Ramos (cell line): ENCODE measurements at regions not wholly inside any gene's neighbourhood (a gene's known extent, or its start where the extent isn't known, plus 50 kb on each side); places are given as distances from the start of the nearest gene placed in this dataset.
"Not testable (repeated sequence)": the region's sequence is repeated elsewhere in the genome, so short reads cannot be mapped to it uniquely, and the experiment has no call there.

Source experiments
- in situ Hi-C: fragments of 300-500 bp; cut with MboI; formaldehyde crosslinking; loops from one replicate; pipeline ENCODE4 v1.14.3; 2022; ENCODE audit warnings: low sequenced_read_pairs; ENCODE audit not compliant: unreplicated experiment

DNA sequence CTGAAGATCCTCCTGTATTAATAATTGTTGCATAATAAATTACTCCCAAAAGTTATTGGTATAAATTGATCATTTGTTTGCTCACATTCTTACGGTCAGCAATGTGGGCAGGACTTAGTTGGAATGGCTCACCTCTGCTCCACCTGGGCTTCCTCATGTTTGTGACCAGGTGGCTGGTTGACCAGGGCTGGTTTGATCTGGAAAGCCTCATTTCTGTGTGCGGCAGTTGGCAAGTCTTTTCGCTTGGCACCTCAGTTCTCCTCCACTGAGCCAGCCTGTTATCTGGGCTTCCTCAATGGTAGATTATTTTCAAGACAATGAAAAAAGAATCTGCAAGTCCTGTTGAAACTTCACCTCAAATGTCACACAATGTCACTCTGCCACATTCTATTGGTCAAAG is 301.1 kb downstream of the TBL1XR1 start:
- in situ Hi-C loops: no loop called here

DNA sequence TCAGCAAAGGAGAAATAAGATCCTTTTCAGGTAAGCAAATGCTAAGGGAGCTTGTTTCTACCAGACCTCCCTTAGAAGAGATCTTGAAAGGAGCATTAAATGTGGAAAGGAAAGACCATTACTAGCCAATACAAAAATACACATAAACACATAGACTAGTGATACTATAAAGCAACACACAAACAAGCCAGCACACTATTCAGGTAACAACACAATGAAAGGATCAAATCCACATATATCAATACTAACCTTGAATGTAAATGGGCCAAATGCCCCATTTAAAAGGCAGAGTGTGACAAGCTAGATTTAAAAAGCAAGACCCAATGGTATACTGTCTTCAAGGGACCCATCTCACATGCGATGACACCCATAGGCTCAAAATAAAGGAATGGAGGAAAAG is 317.6 kb downstream of the TBL1XR1 start:
- in situ Hi-C loops: no loop called here

DNA sequence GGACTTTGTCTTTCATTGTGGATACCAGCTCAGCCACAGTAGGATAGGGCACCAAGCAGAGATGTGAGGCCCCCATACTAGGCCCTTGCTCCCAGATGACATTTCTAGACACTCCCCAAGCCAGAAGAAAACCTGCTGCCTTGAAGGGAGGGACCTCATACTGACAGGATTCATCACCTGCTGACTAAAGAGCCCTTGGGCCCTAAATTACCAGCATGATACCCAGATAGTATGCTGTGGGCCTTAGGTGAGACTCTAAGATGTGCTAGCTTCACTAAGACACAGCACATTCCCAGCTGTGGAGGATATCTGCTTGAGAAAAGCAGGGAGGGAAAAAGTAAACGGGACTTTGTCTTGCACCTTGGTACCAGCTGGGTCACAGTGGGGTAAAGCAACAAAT is 324.0 kb downstream of the TBL1XR1 start:
- in situ Hi-C loops: no loop called here

DNA sequence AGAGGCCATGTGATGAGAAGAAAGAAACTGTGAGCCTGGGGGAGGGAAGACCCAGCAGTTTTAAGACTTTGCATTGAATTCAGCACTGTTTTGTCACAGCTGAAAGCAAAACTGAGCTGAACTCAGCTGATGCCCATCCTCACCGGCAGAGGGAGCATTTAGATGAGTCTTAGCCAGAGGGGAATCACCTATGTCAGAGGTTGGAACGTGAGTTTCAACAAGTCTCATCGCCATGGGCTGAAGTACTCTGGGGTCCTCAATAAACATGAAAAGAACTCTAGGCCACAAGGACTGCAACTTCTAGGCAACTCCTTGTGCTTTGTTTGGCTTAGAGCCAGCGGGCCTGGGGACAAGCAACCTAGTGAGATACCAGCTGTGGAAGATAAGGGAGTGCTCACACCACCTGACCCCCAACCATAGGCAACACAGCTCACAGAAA is 324.5 kb downstream of the TBL1XR1 start:
- in situ Hi-C loops: no loop called here

DNA sequence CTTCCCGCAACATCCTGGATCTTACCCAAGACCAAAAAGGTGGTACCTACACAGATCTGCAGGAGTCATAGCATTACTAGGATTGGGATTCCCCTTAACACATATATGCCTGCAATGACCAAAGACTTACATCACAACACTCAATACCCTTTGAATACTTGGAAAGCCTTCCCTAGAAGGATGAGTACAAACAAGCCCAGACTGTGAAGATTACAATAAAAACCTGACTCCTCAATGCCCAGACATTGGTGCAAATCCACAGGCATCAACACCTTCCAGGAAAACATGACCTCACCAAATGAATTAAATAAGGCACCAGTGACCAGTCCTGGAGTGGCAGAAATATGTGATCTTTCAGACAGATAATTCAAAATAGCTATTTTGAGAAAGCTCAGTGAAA is 326.8 kb downstream of the TBL1XR1 start:
- in situ Hi-C loops: no loop called here

DNA sequence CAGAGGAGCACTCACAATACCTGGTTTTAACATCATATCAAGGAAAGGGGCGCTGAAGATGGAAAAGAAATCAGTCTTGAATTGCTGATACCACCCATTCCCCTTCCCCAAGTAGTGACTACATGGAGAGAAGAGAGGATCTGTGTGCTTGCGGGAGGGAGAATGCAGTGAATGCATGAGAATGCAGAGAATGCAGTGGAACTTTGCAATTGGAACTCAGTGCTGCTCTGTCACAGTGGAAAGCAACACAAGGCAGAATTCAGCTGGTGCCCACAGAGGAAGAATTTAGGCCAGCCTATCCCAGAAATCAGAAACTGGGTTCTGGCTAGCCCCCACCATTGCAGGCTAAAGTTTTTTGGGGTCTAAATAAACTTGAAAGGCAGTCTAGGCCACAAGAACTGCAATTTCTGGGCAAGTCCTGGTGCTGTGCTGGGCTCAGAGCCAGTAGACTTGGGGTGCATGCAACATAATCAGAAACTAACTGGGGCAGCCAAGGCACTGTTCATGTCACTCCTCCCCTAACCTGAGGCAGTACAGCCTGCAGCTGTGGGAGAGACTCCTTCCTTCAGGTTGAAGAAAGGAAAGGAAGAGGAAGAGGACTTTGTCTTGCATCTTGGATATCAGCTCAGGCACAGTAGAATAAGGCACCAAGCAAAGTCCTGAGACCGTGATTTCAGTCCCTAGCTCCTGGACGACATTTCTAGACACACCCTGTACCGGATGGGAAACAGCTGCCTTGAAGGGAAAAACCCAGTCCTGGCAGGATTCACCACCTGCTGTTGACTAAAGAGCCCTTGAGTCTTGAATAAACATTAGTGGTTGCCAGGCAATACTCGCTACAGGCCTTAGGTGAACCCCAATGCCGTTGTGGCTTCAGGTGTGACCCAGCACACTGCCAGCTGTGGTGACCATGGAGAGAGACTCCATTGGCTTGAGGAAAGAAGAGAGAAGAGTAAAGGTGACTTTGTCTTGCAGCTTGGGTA is 329.3 kb downstream of the TBL1XR1 start:
- in situ Hi-C loops: no loop called here

DNA sequence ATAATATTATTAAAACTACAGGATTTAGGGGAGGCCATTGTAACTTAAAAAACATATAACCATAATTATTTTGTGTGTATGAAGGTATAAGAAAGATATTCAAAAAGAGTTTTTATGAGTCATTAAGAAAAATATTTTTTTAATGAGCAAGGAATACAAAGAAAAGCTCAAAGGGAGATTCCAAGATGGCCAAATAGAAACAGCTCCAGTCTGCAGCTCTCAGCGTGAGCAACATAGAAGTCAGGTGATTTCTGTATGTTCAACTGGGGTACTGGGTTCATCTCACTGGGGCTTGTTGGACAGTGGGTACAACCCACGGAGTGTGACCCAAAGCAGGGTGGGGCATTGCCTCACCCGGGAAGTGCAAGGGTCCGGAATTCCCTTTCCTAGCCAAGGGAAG is 336.1 kb downstream of the TBL1XR1 start:
- in situ Hi-C loops: no loop called here

DNA sequence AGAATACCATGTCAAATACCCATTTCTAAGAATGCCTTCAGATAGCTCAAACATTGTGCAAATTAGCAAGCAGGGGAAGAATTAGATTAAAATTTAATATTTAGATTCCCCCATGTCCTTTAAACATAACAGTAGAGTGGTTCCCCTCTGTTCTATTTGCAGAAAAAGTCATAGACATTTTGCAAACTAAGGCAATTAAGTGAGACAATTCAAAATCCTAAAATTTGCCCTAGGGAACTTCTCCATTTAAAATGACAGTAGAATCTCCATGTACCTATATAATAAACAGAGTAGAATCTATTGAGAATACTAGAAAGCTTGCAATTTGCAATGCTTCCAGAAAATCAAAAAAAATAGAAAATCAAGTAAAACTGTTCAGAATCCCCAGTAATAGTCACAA is 340.6 kb downstream of the TBL1XR1 start:
- in situ Hi-C loops: no loop called here

DNA sequence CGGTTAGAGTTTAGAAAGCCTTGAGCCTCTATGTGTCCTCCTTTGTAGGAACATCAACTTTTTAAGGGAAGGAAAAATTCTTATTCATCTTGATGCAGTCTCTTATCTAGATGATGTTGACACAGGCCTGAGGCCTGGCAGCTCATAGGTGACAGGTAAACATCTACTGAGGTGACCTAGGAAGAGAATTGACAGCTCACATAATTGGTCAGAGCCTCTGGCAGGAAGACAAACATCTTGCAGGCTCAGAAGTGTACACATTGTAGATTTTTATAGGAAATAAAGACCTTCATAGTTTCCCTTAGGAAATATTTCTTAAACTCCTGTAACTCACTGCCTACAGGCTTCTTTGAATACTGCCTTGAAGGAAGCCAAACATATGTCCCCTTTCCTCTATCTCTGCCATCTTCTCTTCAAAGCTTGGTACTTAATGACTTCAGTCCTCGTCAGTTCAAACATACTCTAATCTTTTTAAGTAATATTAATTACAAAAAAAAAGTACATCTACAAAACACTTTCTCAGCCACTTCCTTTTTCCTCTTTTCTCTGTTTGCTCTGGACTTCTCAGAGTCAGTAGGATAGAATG is 341.3 kb downstream of the TBL1XR1 start:
- in situ Hi-C loops: no loop called here

DNA sequence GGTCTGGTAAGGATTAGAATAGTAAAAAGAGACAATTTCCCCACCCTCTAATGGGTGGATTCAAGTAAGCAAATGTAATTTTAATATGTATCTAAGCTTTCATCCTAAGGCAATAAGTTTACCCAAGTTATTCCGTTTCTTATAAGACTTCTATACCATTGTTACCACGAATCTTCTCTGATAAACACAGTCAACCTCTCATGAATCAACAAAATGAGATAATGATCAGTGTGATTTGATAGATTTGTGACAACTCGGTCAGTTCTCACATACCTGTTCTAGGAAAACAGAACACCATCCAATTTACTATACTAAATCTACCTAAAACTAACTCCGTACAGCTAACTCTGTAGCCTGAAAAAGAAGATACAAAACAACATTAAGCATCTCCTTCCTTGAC is 342.1 kb downstream of the TBL1XR1 start:
- in situ Hi-C loops: no loop called here

DNA sequence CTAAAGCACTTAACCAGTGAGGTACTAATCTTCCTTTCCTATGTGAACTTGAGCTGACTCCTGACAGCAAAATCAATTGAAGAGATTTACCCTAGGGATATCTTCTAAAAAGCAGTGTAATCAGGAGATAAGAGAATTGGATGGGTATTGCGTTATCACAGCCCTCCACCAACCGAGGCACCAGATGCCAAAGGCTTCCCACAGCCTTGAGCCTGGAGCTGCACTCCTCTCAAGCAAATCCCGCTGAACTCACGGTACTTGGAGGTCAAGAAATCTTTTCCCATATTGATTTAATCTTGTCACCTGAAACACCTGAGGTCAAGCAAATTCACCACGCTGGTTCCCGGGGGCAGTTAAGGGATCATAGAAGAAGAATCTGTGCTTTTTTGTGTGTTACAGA is 346.8 kb downstream of the TBL1XR1 start:
- in situ Hi-C loops: no loop called here

DNA sequence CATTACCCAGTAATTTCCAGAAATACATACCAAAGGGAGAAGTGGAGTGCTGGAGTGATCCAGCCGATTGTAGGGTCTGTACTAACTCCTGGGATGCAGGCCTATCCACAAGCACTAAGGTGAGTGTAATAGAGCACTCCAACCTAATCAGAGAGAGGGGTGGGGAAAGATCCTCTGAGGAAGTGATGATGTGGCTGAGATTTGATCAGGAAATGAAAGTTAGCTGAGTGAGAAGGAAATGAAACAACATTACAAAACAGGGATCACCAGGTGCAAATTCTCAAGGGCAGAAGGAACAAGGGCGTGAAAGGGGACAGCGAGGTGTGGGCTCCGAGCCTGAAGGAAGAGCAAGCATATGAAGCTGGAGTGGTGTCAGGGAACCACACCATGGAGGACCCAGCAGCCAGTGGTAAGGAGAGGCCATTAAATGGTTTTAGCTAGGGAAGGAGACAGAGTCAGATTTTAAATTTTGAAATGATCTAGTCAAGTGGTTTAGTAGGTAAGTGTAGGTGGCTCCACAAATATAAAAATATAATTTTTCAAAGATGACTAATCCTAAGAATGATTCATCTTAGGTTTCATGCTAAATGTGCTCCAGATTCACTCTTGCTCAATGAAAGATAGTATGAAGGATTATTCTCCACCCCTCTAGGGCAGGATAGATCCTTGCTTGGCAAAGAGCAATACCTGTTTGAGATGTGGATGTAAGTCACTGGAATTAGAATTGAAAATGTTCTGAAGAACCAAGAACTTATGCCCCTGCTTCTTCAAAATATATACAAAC is 348.7 kb downstream of the TBL1XR1 start:
- in situ Hi-C loops: no loop called here

DNA sequence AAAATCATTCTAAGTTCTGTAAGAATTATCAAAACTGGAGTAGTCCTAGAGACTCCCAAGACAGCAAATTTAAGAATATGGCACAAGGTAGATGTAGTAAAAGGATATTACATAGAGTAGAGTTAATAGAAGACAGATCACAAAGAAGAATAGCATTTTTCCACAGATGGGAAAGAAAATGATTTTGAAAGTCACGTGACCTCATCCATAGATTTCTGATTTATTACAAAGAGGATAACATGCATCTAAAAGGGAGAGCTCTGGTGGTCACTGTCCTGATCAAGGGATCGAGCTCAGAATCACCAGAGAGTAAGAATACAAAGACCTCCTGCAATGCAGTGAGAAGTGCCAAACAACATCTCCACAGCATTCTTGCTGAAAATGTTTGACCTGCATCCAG is 354.4 kb downstream of the TBL1XR1 start:
- in situ Hi-C loops: no loop called here

DNA sequence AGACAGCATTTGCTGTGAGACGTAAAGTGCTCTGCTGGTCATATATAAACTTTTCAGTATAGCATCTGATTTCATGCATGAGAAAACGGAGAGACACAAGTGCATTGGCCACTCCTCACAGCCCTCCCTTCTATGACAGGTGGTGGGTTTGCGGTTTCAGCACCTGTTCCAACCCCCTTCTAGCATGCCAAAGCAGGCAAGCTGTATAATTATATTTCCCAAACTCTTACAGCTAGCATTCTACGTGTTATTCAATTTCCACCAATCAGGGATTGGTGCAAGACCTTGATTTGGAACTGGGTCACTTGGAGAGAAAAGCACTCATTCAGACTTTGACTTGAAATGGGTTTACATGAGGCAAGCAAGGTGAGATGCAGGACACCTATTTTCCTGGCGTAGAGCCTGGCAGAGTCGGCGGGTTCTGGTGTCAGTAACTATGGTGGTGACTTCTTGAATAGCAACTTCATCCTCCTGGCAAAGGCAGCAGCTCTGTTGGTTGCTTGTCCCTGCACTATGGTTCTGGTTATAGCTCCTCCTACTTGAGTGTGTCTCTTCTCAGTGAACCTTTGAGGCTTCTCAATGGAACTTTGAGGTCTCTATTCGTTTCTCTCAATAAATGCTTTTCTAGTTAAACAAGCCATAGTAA is 356.5 kb downstream of the TBL1XR1 start:
- in situ Hi-C loops: no loop called here

DNA sequence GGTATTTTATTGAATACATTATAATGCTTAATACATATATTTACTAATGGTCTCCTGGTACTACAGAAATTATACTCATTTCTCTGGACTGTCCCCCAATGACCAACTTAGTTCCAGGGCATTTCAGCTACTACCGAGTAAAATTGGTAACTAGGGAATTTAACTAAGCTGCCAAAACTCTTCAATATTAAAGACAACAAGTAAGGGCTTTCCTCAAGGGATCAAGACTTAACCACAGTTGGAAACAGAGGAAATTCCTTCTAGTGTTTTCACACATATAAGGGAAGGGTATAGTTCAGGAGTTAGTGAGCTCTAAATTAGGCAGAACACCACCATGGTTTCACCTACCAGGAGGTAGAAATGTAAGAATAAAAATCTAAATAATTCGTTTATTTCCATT is 357.4 kb downstream of the TBL1XR1 start:
- in situ Hi-C loops: no loop called here

DNA sequence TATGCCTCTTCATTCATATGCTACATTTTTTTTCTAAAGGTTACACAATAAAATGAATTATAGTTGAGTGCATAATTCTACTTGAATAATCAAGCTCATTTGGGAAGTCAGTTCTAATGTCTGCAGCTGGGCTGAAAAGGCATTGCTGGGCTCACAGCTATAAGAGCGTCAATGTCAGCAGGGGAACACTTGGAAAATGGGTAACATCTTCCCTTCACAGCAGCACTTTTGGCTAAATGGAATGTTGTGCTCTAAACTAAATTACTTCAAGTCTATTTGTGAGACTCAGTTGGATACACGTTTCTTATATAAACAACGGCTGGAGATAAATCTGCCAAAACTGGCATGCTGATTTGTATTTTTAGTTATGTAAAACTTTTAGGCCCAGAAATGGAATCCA is 357.8 kb downstream of the TBL1XR1 start:
- in situ Hi-C loops: no loop called here

DNA sequence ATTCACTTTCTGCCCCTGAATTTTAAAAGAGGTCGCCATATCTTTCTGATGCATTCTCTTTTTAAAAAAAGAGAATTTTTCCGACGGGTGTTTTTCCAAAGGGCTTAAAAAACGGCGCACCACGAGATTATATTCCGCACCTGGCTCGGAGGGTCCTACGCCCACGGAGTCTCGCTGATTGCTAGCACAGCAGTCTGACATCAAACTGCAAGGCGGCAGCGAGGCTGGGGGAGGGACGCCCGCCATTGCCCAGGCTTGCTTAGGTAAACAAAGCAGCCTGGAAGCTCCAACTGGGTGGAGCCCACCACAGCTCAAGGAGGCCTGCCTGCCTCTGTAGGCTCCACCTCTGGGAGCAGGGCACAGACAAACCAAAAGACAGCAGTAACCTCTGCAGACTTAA is 370.0 kb downstream of the TBL1XR1 start:
- in situ Hi-C loops: not testable (repeated sequence)

DNA sequence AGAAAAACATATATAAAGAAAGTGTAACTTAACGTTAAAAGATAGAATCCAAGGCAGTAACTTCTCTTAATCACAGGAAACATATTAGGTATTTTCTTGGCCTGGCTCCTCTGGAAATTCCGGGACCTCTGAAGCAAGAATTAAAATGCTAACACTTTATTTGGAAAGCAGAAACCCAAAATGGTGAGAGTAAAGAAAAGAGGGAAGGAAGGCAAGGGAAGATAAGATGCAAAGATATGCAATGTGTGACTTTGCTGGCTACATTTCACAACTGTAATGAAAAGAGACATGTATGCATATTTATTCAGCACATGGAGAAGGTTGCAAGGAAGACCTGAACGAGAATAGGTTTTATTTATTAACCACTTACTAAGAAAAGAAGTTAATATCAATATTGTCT is 372.5 kb downstream of the TBL1XR1 start:
- in situ Hi-C loops: no loop called here

DNA sequence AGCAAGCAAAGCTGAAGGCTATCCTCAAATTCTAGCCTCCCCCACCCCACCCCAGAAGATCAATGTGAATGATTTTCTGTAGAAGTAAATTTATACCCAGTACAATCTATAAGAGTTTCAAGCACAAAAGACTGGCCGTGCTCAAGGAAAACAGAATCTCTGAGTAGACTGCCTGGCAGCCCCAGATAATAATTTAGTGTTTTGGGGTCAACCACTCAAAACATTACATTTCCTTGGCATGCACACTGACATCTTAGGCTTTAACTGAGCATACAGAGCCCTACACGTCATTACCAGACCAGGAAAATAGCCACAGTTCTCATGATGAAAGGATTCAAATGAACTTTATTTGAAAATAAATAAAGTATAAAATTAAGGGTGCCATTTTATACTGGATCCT is 376.5 kb downstream of the TBL1XR1 start:
- in situ Hi-C loops: no loop called here

DNA sequence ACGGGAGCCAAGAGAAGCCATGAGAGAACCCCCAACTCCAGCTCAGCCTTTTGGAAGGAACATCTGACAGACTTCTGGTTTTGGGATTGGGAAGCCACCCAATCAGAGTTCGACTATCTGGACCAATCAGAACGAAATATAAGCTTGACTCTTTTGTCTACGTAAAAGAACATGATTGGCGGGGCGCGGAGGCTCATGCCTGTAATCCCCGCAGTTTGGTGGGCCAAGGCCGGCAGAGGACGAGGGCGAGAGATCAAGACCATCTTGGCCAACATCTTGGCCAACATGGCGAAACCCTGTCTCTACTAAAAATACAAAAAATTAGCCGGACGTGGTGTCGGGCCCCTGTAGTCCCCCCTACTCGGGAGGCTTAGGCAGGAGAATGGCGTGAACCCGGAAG is 380.3 kb downstream of the TBL1XR1 start:
- in situ Hi-C loops: no loop called here

DNA sequence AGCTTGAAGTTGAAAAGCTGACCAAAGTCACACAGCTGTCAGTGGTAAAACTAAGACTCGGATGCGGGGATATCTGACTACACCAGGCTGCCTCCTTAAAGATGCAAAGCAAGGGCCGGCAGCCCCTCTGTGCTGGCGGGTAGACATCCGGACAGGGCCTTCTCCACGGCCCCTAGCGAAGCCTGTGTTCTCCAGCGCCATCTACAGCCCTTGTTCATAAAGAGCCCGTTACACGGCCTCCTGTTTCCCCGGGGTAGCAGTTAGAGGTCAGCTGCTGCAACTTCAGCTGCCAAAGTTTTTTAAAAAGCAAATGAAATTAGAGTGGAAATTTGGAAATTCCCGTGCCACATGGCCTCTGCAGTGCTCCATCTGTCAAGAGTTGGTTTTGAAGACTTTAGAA is 383.0 kb downstream of the TBL1XR1 start:
- in situ Hi-C loops: no loop called here
